IMR-90 (cell line): ENCODE measurements at regions not wholly inside any gene's neighbourhood (a gene's known extent, or its start where the extent isn't known, plus 50 kb on each side); places are given as distances from the start of the nearest gene placed in this dataset.

Source experiments
- ATAC-seq: fragments of 200-7000 bp; cut with Tn5 transposase; 2 replicates; pipeline ENCODE4 v1.9.1; 2020; ENCODE audit warnings: low read depth, mild to moderate bottlenecking, moderate library complexity
- BruUV-seq: library from RNA; stranded (reverse); fragments of 400-500 nt; replicated peaks from 2 replicates; lab custom pipeline; 2021; lab: Mats Ljungman, UMichigan
- CTCF ChIA-PET: fragments of 300-600 bp; formaldehyde crosslinking; extraction: SDS; loops from one replicate; lab custom pipeline; 2021; ENCODE audit warnings: antibody characterized with exemption; lab: Yijun Ruan, JAX
- POLR2A ChIA-PET: fragments of 300-600 bp; sonication (Branson Sonifier 250); formaldehyde crosslinking; loops from one replicate; lab custom pipeline; 2022; ENCODE audit warnings: antibody characterized with exemption; ENCODE audit not compliant: unreplicated experiment; lab: Charles Lee
- DNase-seq: peaks from one replicate; pipeline ENCODE4 v3.0.0; 2013
- H2AFZ ChIP-seq: replicated peaks from 2 replicates; pipeline ENCODE3; 2013; ENCODE audit warnings: low read length, mild to moderate bottlenecking; ENCODE audit not compliant: poor library complexity
- H2AK5ac ChIP-seq: 2 replicates; pipeline ENCODE4 v1.6.1; 2013; ENCODE audit warnings: low read depth, low read length, inconsistent platforms
- H2AK9ac ChIP-seq: replicated peaks from 2 replicates; pipeline ENCODE3; 2013; ENCODE audit warnings: mild to moderate bottlenecking, low read depth, low read length, moderate library complexity; ENCODE audit not compliant: poor library complexity
- H2BK120ac ChIP-seq: 2 replicates; pipeline ENCODE4 v1.6.1; 2013; ENCODE audit warnings: low read depth, low read length, inconsistent platforms
- H2BK15ac ChIP-seq: 3 replicates; pipeline ENCODE4 v1.6.1; 2013; ENCODE audit warnings: low read depth, low read length, inconsistent platforms
- H2BK20ac ChIP-seq: 2 replicates; pipeline ENCODE4 v1.6.1; 2013; ENCODE audit warnings: low read depth, mild to moderate bottlenecking, inconsistent platforms, low read length, moderate library complexity
- H2BK5ac ChIP-seq: 2 replicates; pipeline ENCODE4 v1.6.1; 2013; ENCODE audit warnings: mild to moderate bottlenecking, low read depth, low read length, inconsistent platforms; ENCODE audit not compliant: poor library complexity, severe bottlenecking
- H3K14ac ChIP-seq: replicated peaks from 2 replicates; pipeline ENCODE4 v1.6.1; 2013; ENCODE audit warnings: low read depth, low read length, inconsistent platforms
- H3K18ac ChIP-seq: 2 replicates; pipeline ENCODE4 v1.6.1; 2013; ENCODE audit warnings: low read depth, low read length, control low read depth
- H3K23ac ChIP-seq: 2 replicates; pipeline ENCODE4 v1.6.1; 2013; ENCODE audit warnings: low read depth, low read length, inconsistent platforms
- H3K27ac ChIP-seq: 2 replicates; pipeline ENCODE4 v1.5.1; 2013; ENCODE audit warnings: mild to moderate bottlenecking, control low read depth, low read length; ENCODE audit not compliant: insufficient read depth
- H3K27me3 ChIP-seq: 2 replicates; pipeline ENCODE4 v1.6.1; 2013; ENCODE audit warnings: low read length; ENCODE audit not compliant: control insufficient read depth, insufficient read depth
- H3K36me3 ChIP-seq: 2 replicates; pipeline ENCODE4 v1.6.1; 2013; ENCODE audit warnings: low read length, mixed read lengths; ENCODE audit not compliant: control insufficient read depth, insufficient read depth
- H3K4ac ChIP-seq: 2 replicates; pipeline ENCODE4 v1.6.1; 2013; ENCODE audit warnings: low read depth, low read length, inconsistent platforms
- H3K4me1 ChIP-seq: 2 replicates; pipeline ENCODE4 v1.6.1; 2013; ENCODE audit warnings: low read length, mixed read lengths; ENCODE audit not compliant: control insufficient read depth, insufficient read depth
- H3K4me2 ChIP-seq: 2 replicates; pipeline ENCODE4 v1.6.1; 2013; ENCODE audit warnings: low read depth, mild to moderate bottlenecking, control low read depth, low read length, moderate library complexity
- H3K4me3 ChIP-seq: 2 replicates; pipeline ENCODE4 v1.5.1; 2013; ENCODE audit warnings: low read depth, mild to moderate bottlenecking, control low read depth, low read length, moderate library complexity; ENCODE audit not compliant: insufficient read depth
- H3K56ac ChIP-seq: 2 replicates; pipeline ENCODE4 v1.6.1; 2013; ENCODE audit warnings: low read length, inconsistent platforms; ENCODE audit not compliant: insufficient read depth; ENCODE audit errors: extremely low read depth
- H3K79me1 ChIP-seq, 2 experiments: 2 replicates each; pipeline ENCODE4 v1.6.1; 2013; ENCODE audit warnings: low read length in 2 of 2, inconsistent platforms in 1 of 2, low read depth in 1 of 2
- H3K9ac ChIP-seq: 2 replicates; pipeline ENCODE4 v1.6.1; 2013; ENCODE audit warnings: low read depth, low read length, control low read depth
- H3K9me1 ChIP-seq: 2 replicates; pipeline ENCODE4 v1.6.1; 2013; ENCODE audit warnings: low read length, inconsistent platforms; ENCODE audit not compliant: insufficient read depth
- H3K9me3 ChIP-seq: 2 replicates; pipeline ENCODE4 v1.6.1; 2013; ENCODE audit warnings: low read length; ENCODE audit not compliant: control insufficient read depth, insufficient read depth
- H4K20me1 ChIP-seq: 2 replicates; pipeline ENCODE4 v1.6.1; 2013; ENCODE audit warnings: low read length, inconsistent platforms; ENCODE audit not compliant: insufficient read depth
- H4K5ac ChIP-seq: 2 replicates; pipeline ENCODE4 v1.6.1; 2013; ENCODE audit warnings: mild to moderate bottlenecking, low read depth, low read length, control low read depth
- H4K8ac ChIP-seq, 2 experiments: 2 replicates each; pipeline ENCODE4 v1.6.1; 2013; ENCODE audit warnings: low read depth in 2 of 2, low read length in 2 of 2, control low read depth in 1 of 2, inconsistent platforms in 1 of 2
- H4K91ac ChIP-seq: 2 replicates; pipeline ENCODE4 v1.6.1; 2013; ENCODE audit warnings: low read depth, low read length, inconsistent platforms; ENCODE audit not compliant: insufficient read depth
- BHLHE40 ChIP-seq: fragments of 150-350 bp; IDR thresholded peaks from 2 replicates; pipeline ENCODE4 v1.6.1; 2016; ENCODE audit warnings: mild to moderate bottlenecking, low read depth, low read length
- CEBPB ChIP-seq: IDR thresholded peaks from 2 replicates; pipeline ENCODE4 v1.6.1; 2012; ENCODE audit warnings: low read depth, low read length, improper control_type of control experiment
- CHD1 ChIP-seq: IDR thresholded peaks from 2 replicates; pipeline ENCODE4 v1.6.1; 2012; ENCODE audit warnings: low read depth, low read length, improper control_type of control experiment
- CTCF ChIP-seq: conservative IDR thresholded peaks from 2 replicates; pipeline ENCODE4 v1.5.1; 2012; ENCODE audit warnings: mild to moderate bottlenecking, low read depth, low read length, improper control_type of control experiment
- ELK1 ChIP-seq: fragments of 150-350 bp; IDR thresholded peaks from 2 replicates; pipeline ENCODE4 v1.6.1; 2016; ENCODE audit warnings: low read depth, mild to moderate bottlenecking, low read length, moderate library complexity, borderline replicate concordance
- FOS ChIP-seq: fragments of 150-350 bp; IDR thresholded peaks from 2 replicates; pipeline ENCODE4 v1.6.1; 2016; ENCODE audit warnings: low read depth, low read length
- NFE2L2 ChIP-seq: fragments of 150-350 bp; IDR thresholded peaks from 2 replicates; pipeline ENCODE4 v1.6.1; 2016; ENCODE audit warnings: low read depth, mild to moderate bottlenecking, low read length
- RAD21 ChIP-seq: IDR thresholded peaks from 2 replicates; pipeline ENCODE4 v1.6.1; 2012; ENCODE audit warnings: low read length, improper control_type of control experiment
- RFX5 ChIP-seq: IDR thresholded peaks from 2 replicates; pipeline ENCODE4 v1.8.0; 2012; ENCODE audit warnings: low read depth, mild to moderate bottlenecking, low read length, moderate library complexity
- SMC3 ChIP-seq: fragments of 150-350 bp; IDR thresholded peaks from 2 replicates; pipeline ENCODE4 v1.6.1; 2016; ENCODE audit warnings: low read depth, mild to moderate bottlenecking, antibody characterized with exemption, low read length, moderate library complexity
- WGBS, 2 experiments: methylation state at CpG; one replicate each; pipeline versions ENCODE4 v1.1.5 to v1.1.7; 2013; ENCODE audit warnings: missing lambda C conversion rate in 2 of 2; ENCODE audit not compliant: insufficient read length in 1 of 2; ENCODE audit errors: extremely low coverage in 2 of 2; 5-methylcytosine and 5-hydroxymethylcytosine counted together
- dilution Hi-C: fragments of 300-500 bp; cut with HindIII; formaldehyde crosslinking; loops from one replicate; pipeline ENCODE4 v1.14.3; 2018; ENCODE audit warnings: low sequenced_read_pairs; ENCODE audit not compliant: unreplicated experiment
- in situ Hi-C: fragments of 300-500 bp; cut with MboI; formaldehyde crosslinking; loops from 3 replicates; pipeline ENCODE4 v1.14.3; 2019; ENCODE audit warnings: low sequenced_read_pairs, inconsistent platforms, mixed read lengths
- intact Hi-C: fragments of 100-400 bp; cut with micrococcal nuclease; formaldehyde crosslinking; loops from 2 replicates; pipeline ENCODE4 v1.10.0; 2022

- POLR2A ChIA-PET = no interaction called here
- Histone ChIP-seq H3K36me3 (no peaks in the 10 kb centered on the region), H3K56ac (no peak overlapping the region), H2AK9ac (no peak overlapping the region), H3K79me1 (no peaks in the 10 kb centered on the region), H4K91ac (no peak overlapping the region), H3K27ac (no peak overlapping the region), H4K5ac (no peak overlapping the region), H3K4ac (no peak overlapping the region), H3K14ac (no peak overlapping the region), H3K9me3 (no peaks in the 10 kb centered on the region), H4K8ac (no peak overlapping the region), H2BK15ac (no peak overlapping the region), H3K27me3 (no peaks in the 10 kb centered on the region), H3K4me3 (no peak overlapping the region), H4K20me1 (no peaks in the 10 kb centered on the region), H3K4me2 (peak overlapping the region; percentile 47; the same call in 1 of the 2 replicates), H2AK5ac (no peak overlapping the region), H2AFZ (no peak overlapping the region), H3K9me1 (no peaks in the 10 kb centered on the region), H2BK120ac (no peak overlapping the region), H3K9ac (no peak overlapping the region), H2BK5ac (no peak overlapping the region), H3K4me1 (no peaks in the 10 kb centered on the region; the same call in 1 of the 2 replicates), H2BK20ac (no peak overlapping the region), H3K18ac (no peak overlapping the region), H3K23ac (no peak overlapping the region)
- intact Hi-C loops = no loop called here
- BruUV-seq = no TSS peak
- TF ChIP-seq CEBPB (no peak), ELK1 (no peak), SMC3 (no peak), NFE2L2 (no peak), CHD1 (no peak), BHLHE40 (no peak), RAD21 (no peak), FOS (no peak), RFX5 (no peak), CTCF (no peak)
- in situ Hi-C loops = no loop called here
- DNase-seq = peak; percentile 20
- WGBS, 2 experiments = no CpG with 5 or more reads among the region's 2 CpGs
- ATAC-seq = peak; percentile 37; the same call in 1 of the 2 replicates
- CTCF ChIA-PET = interaction anchor here (0.6 kb wide), 1 partner anchor 221 kb away, joined by 3 read pairs; no protein-coding TSS in a partner anchor
- dilution Hi-C loops = no loop called here
Observed at GRCh38 chr1:187654635-187655034, 825.9 kb downstream of the PLA2G4A start.
